CD4-positive, alpha-beta T cell (primary cell): ENCODE measurements at regions not wholly inside any gene's neighbourhood (a gene's known extent, or its start where the extent isn't known, plus 50 kb on each side); places are given as distances from the start of the nearest gene placed in this dataset.

ENCODE experiments used
- ATAC-seq: fragments of 200-7000 bp; cut with Tn5 transposase; one replicate; pipeline ENCODE4 v1.10.0; 2022; ENCODE audit warnings: mild to moderate bottlenecking; ENCODE audit not compliant: poor library complexity
- CTCF ChIA-PET: fragments of 350-600 bp; sonication (Branson Sonifier 250); formaldehyde crosslinking; loops from one replicate; lab custom pipeline; 2021; ENCODE audit warnings: antibody characterized with exemption, inconsistent platforms; lab: Charles Lee
- POLR2A ChIA-PET: fragments of 350-600 bp; sonication (Branson Sonifier 250); formaldehyde crosslinking; loops from one replicate; lab custom pipeline; 2021; ENCODE audit warnings: antibody characterized with exemption, inconsistent platforms; lab: Charles Lee
- DNase-seq, 14 experiments: peaks; one replicate each; pipeline ENCODE4 v3.0.0-alpha.2; 2013 to 2020; ENCODE audit warnings: mixed read lengths in 2 of 14
- H3K27ac ChIP-seq, 2 donors: one replicate each; pipeline versions ENCODE4 v1.5.1 to v1.7.0; 2013; ENCODE audit warnings: low read length in 2 of 2, low read depth in 1 of 2, mild to moderate bottlenecking in 1 of 2
- H3K27me3 ChIP-seq, 2 experiments: 1 replicate in 1 of 2; 2 replicates in 1 of 2; pipeline versions ENCODE4 v1.6.1 to v1.7.0; 2013; ENCODE audit warnings: low read length in 2 of 2, control low read depth in 1 of 2, mild to moderate bottlenecking in 1 of 2, moderate library complexity in 1 of 2; ENCODE audit not compliant: insufficient read depth in 2 of 2, control insufficient read depth in 1 of 2
- H3K36me3 ChIP-seq: one replicate; pipeline ENCODE4 v1.6.1; 2013; ENCODE audit warnings: low read length, control low read depth; ENCODE audit not compliant: insufficient read depth
- H3K4me1 ChIP-seq: one replicate; pipeline ENCODE4 v1.6.1; 2013; ENCODE audit warnings: low read length, control low read depth; ENCODE audit not compliant: insufficient read depth
- H3K4me3 ChIP-seq: one replicate; pipeline ENCODE4 v1.5.1; 2013; ENCODE audit warnings: mild to moderate bottlenecking, low read length, moderate library complexity
- H3K9me3 ChIP-seq, 2 experiments: 1 replicate in 1 of 2; 2 replicates in 1 of 2; pipeline versions ENCODE4 v1.6.1 to v1.7.0; 2013; ENCODE audit warnings: low read length in 2 of 2, mild to moderate bottlenecking in 2 of 2, control low read depth in 1 of 2, moderate library complexity in 1 of 2; ENCODE audit not compliant: control insufficient read depth in 1 of 2, insufficient read depth in 1 of 2
- H3K27ac Mint-ChIP-seq: one replicate; pipeline ENCODE4 v1.8.0; 2020; ENCODE audit warnings: mixed read lengths
- H3K27me3 Mint-ChIP-seq: one replicate; pipeline ENCODE4 v1.8.0; 2021; ENCODE audit warnings: mixed read lengths
- H3K36me3 Mint-ChIP-seq: one replicate; pipeline ENCODE4 v1.8.0; 2021; ENCODE audit warnings: low read depth, mixed read lengths
- H3K4me1 Mint-ChIP-seq: one replicate; pipeline ENCODE4 v1.8.0; 2021; ENCODE audit warnings: low read depth, mixed read lengths
- H3K4me3 Mint-ChIP-seq: one replicate; pipeline ENCODE4 v1.8.0; 2020; ENCODE audit warnings: mild to moderate bottlenecking, mixed read lengths
- H3K9me3 Mint-ChIP-seq: one replicate; pipeline ENCODE4 v1.8.0; 2020; ENCODE audit warnings: mixed read lengths
- intact Hi-C, 2 experiments: fragments of 100-400 bp; cut with DNase I in 1 of 2; cut with micrococcal nuclease in 1 of 2; formaldehyde crosslinking; loops; one replicate each; pipeline versions ENCODE4 v1.15.1 to v1.9.0; 2023 to 2025; cut with DNase I, micrococcal nuclease
- TF ChIP-seq, protein P1 (sequence below): fragments of 200-600 bp; IDR thresholded peaks from one replicate; pipeline ENCODE4 v1.8.0; 2022; ENCODE audit warnings: antibody characterized with exemption, mild to moderate bottlenecking

- no peak overlapping the region for H3K4me3 Mint-ChIP-seq
- no peaks in the 10 kb centered on the region for H3K27me3 ChIP-seq
- H3K9me3 Mint-ChIP-seq: peaks cover 16% of the 10 kb centered on the region
- H3K27me3 Mint-ChIP-seq: no peaks in the 10 kb centered on the region
- ATAC-seq: no peak
- H3K36me3 ChIP-seq: no peaks in the 10 kb centered on the region
- ChIA-PET CTCF (no interaction called here), POLR2A (no interaction called here)
- no peaks in the 10 kb centered on the region for H3K4me1 Mint-ChIP-seq
- no peak overlapping the region for H3K27ac Mint-ChIP-seq
- no peak overlapping the region for H3K27ac ChIP-seq
- no peaks in the 10 kb centered on the region for H3K36me3 Mint-ChIP-seq
- no peak overlapping the region for H3K4me3 ChIP-seq
- intact Hi-C loops: no loop called here
- DNase-seq: no peak
- H3K4me1 ChIP-seq: no peaks in the 10 kb centered on the region
- peaks cover 0 to 4% of the 10 kb centered on the region in 2 experiments for H3K9me3 ChIP-seq
- TF ChIP-seq, protein P1, sequence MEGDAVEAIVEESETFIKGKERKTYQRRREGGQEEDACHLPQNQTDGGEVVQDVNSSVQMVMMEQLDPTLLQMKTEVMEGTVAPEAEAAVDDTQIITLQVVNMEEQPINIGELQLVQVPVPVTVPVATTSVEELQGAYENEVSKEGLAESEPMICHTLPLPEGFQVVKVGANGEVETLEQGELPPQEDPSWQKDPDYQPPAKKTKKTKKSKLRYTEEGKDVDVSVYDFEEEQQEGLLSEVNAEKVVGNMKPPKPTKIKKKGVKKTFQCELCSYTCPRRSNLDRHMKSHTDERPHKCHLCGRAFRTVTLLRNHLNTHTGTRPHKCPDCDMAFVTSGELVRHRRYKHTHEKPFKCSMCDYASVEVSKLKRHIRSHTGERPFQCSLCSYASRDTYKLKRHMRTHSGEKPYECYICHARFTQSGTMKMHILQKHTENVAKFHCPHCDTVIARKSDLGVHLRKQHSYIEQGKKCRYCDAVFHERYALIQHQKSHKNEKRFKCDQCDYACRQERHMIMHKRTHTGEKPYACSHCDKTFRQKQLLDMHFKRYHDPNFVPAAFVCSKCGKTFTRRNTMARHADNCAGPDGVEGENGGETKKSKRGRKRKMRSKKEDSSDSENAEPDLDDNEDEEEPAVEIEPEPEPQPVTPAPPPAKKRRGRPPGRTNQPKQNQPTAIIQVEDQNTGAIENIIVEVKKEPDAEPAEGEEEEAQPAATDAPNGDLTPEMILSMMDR: no peak
These were observed 1104.0 kb upstream of the PIK3C3 start for GRCh38 chr18:40851014-40851429.

DNA sequence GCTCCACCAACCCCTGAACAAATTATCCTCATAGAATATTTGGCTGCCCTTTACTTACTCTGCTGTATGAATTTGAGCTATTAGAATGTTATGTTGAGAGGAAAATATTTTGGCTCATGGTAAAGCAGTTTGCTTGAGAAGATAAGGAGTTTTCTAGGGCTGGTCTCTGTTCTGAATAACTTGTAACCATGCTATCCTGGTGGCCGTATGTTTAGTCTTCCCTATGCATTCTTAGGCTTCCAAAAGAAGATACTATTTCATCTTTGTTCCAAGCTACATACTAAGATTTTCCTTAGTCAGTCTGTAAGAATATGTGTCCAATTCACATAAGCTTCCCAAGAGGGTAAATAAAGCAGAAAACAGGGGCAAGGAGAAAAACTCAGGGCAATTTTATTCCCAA is 1105.1 kb upstream of the PIK3C3 start:
- H3K36me3 ChIP-seq: no peaks in the 10 kb centered on the region
- H3K27me3 ChIP-seq: no peaks in the 10 kb centered on the region
- DNase-seq: no peak
- intact Hi-C loops: no loop called here
- H3K4me3 ChIP-seq: no peak overlapping the region
- TF ChIP-seq, protein P1: no peak
- no peaks in the 10 kb centered on the region for H3K4me1 Mint-ChIP-seq
- no peaks in the 10 kb centered on the region for H3K4me1 ChIP-seq
- CTCF ChIA-PET: no interaction called here
- POLR2A ChIA-PET: no interaction called here
- H3K4me3 Mint-ChIP-seq: no peak overlapping the region
- H3K27ac ChIP-seq: no peak overlapping the region
- no peaks in the 10 kb centered on the region for H3K27me3 Mint-ChIP-seq
- no peak for ATAC-seq
- no peak overlapping the region for H3K27ac Mint-ChIP-seq
- no peaks in the 10 kb centered on the region for H3K36me3 Mint-ChIP-seq
- peaks cover 14% of the 10 kb centered on the region for H3K9me3 Mint-ChIP-seq
- peaks cover 0 to 4% of the 10 kb centered on the region in 2 experiments for H3K9me3 ChIP-seq

GRCh38 chr18:40841467-40841866 is 1113.6 kb upstream of the PIK3C3 start:
- H3K4me1 ChIP-seq: no peaks in the 10 kb centered on the region
- H3K27ac ChIP-seq: no peak overlapping the region
- Mint-ChIP-seq H3K27ac (no peak overlapping the region), H3K27me3 (no peaks in the 10 kb centered on the region), H3K36me3 (no peaks in the 10 kb centered on the region), H3K4me1 (no peaks in the 10 kb centered on the region), H3K4me3 (no peak overlapping the region), H3K9me3 (peaks cover 3% of the 10 kb centered on the region)
- no peak for ATAC-seq
- DNase-seq: no peak
- no peaks in the 10 kb centered on the region for H3K27me3 ChIP-seq
- intact Hi-C loops: no loop called here
- H3K4me3 ChIP-seq: no peak overlapping the region
- H3K9me3 ChIP-seq: peaks cover 6 to 9% of the 10 kb centered on the region in 2 experiments
- ChIA-PET CTCF (no interaction called here), POLR2A (no interaction called here)
- TF ChIP-seq, protein P1: no peak
- H3K36me3 ChIP-seq: no peaks in the 10 kb centered on the region
